Smooth muscle cell of the brain vasculature (primary cell): ENCODE measurements at regions not wholly inside any gene's neighbourhood (a gene's known extent, or its start where the extent isn't known, plus 50 kb on each side); places are given as distances from the start of the nearest gene placed in this dataset.

Source experiments
- DNase-seq: peaks from one replicate; pipeline ENCODE4 v3.0.0-alpha.2; 2012; ENCODE audit warnings: low read depth, low spot score

DNA sequence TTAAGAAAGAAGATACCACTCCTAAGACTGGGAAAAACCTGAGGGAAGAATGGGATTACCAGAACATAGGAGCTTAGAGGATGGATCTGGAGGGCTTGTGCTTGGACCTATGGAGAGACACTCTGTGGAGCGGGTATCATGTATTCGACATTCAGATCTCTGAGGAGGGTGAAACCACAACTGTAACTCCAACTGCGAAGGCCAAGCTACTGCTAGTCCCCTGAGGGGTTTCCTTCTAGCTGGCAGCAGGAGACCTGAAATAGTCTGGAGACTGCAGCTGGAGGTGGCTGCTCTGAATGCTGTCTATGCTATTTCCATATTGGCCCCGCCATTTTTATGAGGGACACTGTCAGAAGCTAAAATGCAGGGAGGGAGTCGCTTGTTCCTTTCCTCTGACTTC is 462.3 kb downstream of the PTPRC start:
- no peak for DNase-seq

DNA sequence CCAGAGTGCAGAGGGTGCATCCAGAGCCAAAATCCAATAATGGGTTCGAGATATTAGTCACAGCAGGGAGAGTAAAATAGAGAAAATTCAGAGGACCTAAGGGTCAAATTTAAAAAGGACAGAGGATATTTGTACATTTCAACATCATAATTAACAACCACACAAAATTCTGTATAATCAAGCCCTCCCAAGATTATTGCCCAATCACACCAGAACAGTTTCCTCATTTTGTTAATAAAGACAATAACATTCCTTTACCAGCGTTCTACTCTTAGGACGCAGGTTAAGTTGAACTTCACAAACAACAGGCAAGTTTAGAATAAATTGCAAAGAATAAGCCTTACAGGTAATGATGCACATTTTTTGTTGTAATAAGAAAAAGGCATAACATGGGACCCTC is 462.8 kb downstream of the PTPRC start:
- DNase-seq: no peak

DNA sequence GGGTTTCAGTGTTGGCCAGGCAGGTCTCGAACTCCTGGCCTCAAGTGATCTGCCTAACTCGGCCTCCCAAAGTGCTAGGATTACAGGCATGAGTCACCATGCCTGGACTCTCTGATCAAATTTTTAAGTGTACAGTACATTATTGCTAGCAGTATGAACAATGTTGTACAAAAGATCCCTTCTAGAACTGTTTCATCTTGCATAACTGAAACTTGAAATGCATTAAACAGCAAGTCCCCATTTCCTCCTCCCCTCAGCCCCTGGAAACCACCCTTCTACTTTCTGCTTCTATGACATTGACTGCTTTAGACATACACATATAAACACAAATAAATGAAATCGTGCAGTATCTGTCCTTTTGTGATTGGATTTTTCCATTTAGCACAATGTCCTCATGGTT is 463.4 kb downstream of the PTPRC start:
- no peak for DNase-seq

DNA sequence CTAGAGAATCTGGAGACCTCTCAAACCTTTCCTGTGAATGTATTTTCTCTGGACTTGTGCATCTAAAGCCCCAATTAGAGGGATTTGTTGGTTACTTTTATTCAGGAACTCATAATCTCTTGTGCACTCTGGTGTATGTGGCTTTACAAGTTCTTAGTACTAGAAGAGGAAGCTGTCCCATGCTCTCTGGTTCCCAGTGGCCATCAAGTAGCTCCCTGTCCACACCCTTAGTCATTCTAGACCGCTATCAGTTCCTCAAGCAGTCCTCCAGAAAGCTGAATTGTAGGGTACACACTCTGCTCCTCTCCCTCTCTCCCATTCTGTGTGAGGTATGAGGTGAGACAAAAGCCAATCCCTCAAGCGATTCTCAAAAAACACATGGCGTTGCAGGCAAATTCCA is 470.3 kb downstream of the PTPRC start:
- no peak for DNase-seq

DNA sequence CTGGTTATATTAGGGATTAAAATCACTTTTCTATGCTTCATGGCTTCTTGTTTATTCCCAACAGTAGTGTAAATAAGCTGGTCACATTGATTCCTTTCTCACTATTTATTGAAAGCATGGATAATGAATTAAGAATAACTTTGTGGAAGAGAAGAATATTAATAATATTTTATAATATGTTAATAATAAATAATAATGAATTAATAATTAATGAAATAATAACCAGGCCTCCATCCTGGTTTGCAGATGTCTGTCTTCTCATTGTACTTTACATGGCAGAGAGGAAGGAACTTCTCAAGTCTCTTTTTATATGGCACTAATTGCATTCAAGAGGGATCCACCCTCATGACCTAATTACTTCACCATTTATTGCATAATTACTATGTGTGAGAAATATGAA is 473.5 kb downstream of the PTPRC start:
- no peak for DNase-seq

DNA sequence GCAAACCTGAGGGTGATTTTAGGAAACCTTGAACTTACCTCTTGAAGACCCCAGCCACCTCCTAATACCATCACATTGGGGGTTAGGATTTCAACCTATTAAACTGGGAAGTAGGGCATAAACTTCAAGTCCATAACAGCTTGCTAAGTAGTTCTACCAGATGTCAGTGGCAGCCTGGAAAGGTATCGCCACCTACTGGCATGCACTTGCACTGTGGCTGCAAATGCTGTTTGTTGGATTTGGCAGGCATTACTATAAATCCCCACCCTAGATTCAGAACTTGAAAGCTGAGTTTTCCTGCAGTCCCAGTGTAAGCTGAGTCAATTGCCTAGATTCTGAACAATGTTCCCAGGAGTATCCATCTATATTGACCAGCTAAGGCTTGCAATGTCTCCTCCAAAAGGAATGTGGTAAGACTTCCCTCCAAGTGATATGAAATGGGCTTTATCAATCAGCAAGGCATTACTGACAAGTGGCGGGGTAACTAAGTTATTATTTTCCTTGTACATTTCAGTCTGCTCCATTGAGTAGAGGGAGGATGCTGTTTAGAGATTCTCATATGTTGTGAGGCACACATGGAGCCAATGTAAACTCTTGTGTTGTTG is 474.5 kb downstream of the PTPRC start:
- DNase-seq: peak; percentile 61

DNA sequence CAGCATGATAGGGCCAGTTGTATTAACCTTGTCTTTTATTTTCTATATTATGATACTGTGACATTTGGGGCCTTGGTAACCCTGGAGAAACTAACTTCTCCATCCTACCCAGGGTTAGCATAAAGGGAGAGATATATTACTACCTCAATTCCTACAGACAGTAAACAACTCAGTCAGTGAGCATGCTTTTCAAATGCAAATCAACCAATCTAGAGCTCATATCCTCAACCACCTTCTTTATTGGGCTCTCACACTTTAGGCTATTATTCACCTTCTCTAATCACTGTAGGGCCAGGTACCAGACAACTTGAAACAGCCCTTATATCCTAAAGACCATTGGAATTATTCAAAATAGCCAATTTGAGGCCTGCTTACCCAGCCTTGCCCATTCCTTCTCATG is 477.6 kb downstream of the PTPRC start:
- DNase-seq: no peak

DNA sequence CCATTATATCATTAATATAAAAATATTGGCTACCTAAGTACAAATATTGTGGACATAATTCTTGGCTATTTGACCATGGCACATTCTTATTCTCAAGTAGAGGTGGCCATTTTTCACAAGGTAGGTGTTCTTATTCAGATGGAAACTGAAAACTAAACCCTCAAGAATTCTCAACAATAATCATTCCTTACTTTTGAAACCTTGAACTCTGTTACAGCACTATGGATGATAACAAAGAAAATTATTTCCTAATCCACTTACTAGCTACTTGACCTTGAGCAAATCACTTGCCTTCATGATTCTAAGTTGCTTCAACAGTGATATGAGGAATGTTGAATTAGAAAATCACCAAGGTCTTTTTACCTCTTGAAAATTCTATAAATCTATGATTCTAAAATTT is 482.2 kb downstream of the PTPRC start:
- DNase-seq: no peak

DNA sequence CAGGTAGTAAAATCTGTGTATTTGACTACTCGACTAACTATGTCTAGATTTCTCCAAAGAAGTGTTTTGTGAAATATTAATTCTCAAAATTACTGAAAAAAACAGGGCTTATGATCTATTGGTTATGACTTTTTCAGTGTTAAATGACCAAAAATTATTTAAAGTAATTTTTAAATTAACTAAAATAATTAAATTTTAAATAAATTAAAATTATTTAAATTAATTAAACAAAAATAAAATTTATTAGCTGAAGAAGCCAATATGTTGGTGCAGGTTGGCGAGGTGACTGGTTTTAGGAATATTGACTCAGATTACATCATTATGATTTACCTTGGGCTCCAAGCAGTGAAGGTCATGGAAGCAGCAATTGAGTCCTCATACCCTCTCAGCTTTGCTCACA is 483.2 kb downstream of the PTPRC start:
- no peak for DNase-seq

DNA sequence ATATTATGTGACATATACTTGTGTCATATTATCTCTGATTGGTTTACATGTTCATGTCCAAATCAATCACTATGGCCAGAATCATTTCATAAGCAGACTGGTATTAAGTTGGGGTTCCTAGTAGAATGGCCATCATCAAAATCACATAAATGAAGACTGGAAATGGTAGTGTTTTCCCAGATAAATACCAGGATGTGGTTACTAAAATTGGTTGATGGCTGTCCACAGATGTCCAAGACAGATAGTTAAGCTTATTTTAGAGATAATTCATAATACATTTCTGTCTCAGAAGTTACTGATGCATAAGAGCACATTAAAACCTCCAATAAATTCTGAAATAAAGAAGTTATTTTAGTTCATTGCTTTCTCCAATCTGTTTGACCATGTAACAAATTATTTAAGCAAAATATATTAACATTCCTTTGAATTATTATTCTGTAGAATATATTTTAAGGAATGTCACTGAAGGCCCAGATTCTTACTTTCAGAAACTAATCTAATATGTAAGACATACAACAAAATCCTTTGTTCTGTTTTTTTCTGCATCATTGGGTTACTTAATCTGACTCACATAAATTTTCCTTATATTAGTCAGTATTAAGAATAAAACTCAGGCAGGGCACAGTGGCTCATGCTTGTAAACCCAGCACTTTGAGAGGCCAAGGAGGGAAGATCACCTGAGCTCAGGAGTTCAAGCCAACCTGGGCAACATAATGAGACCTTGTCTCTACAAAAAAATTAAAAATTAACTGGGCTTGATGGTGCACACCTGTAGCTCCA is 483.9 kb downstream of the PTPRC start:
- no peak for DNase-seq

DNA sequence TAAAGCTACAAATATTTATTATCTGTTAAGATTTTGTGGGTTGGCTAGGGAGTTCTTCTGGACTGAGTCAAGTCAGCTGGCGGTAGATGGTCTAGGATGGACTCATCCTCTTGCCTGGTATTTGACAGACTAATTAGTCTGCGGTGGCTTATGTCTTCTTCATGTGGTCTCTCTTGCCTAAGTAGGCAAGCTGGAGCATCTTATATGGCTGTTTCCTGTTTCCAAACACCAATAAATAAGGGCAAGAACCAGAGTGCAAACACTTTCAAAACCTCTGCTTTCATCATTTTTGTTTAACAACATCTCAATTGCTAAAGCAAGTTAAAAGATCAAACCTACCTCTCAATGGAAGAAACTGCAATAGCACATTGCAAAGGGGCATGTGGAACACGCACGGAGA is 484.8 kb downstream of the PTPRC start:
- no peak for DNase-seq

DNA sequence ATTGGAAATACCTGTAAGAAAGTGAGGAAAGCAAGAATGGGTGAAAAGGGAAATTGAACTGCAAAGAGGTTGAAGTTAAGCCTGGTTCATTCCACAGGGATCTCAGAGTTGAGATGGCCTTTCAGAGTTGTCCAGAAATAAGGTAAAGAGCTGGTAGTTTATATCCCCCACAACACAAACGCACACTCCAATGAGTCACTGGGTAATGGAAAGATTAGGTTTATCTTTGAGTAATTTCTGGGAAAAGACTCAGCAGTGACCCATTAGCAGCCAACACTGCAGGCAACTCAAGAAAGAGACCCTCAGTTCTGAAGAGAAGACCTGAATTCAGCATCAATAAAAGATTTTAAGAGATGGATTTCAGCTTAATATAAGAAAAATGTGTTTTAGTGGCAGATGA is 485.5 kb downstream of the PTPRC start:
- DNase-seq: no peak

DNA sequence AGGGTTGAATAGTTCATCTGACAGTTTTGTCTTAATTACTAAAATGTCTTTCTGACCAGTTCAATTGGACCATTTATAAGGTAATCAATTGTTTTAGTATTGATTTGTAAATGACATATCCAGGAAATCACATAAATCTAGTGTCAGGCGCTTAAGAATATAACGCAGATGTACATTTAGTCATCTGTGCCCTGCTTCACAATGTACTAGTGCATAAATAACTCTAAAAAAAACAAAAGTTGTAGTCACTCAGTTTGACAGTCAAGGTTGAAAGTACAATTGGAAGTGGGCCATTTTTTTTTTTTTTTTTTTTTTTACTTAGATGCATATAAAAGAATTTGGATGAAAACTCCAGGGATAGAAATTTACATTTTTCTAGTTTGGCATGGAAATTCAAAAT is 490.4 kb downstream of the PTPRC start:
- DNase-seq: no peak

DNA sequence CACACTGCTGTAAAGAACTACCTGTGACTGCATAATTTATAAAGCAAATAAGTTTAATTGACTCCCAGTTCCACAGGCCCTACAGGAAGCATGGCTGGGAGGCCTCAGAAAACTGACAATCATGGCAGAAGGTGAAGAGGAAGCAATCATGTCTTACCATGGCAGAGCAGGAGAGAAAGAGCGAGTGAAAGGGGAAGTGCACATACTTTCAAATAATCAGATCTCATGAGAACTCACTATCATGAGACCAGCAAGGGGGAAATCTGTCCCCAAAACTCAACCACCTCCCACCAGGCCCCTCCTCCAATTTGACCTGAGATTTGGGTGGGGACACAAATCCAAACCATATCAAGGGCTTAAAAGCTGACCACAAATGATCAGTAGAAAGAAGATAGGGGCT is 493.2 kb downstream of the PTPRC start:
- DNase-seq: no peak

DNA sequence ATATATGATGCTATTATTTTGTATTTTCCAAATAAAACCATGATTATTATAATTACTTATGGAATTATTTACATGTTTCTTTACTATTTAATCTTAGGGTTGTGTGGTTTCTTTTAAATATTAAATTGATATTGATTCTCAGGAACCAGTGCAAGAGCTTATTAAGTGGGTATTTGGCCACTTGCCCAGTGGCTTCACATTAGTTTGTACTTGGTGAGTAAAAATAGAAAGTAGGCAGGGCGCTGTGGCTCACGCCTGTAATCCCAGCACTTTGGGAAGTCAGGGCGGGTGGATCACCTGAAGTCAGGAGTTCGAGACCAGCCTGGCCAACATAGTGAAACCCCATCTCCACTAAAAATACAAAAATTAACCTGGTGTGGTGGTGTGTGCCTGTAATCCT is 497.1 kb downstream of the PTPRC start:
- DNase-seq: no peak

DNA sequence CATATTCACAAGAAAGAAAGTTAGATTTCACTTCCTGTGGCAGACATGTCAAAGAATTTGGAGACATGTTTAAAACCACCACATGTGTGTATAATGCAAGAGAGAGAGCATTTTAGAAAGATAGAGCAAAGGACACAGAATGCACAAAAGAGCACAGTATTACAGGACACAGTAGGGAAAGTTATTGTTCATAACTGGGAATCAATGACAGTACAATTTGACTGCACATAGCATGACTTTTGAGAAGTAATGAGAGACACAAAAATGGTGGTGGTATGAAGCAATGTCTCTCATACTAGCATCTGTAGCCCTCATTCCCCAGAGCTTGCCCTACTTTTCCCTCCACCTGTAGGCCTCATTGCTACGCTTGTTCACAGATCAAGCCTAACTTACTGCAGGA is 499.2 kb downstream of the PTPRC start:
- no peak for DNase-seq

DNA sequence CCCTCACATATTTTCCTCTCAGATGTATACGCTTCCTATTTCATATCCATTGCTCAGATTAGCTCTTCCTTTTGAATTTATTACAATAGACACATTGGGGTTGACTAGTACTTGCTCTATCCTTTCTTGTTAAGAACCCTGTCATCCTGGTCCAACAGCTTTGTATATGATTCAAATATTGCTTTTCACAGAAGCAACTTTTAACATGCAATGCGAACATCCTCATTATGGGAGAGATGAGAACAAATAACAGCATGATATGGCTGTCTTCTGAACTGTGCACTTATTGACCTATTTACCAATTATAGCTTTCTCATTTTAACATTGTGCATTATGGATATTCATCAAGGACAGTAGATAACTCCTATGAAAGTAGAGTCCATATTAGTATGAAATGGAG is 510.8 kb downstream of the PTPRC start:
- DNase-seq: no peak

DNA sequence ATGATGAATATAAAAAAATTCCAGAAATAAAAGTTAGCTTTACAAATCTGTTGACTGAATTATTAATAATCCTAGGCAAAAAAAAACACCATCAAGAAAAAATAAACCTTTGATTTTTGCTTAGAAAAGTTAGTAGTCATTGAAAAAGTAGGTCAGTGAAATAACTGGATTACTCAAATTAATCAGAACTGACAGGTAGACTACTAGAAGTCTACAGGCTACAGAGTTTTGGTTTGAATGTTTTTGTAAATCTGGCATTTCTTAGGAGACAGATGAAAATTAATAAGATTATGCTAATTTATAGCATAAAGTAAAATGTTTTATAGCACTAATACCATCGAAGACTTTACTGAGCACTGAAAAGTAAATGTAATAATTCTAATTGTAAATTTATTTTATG is 511.9 kb downstream of the PTPRC start:
- no peak for DNase-seq

DNA sequence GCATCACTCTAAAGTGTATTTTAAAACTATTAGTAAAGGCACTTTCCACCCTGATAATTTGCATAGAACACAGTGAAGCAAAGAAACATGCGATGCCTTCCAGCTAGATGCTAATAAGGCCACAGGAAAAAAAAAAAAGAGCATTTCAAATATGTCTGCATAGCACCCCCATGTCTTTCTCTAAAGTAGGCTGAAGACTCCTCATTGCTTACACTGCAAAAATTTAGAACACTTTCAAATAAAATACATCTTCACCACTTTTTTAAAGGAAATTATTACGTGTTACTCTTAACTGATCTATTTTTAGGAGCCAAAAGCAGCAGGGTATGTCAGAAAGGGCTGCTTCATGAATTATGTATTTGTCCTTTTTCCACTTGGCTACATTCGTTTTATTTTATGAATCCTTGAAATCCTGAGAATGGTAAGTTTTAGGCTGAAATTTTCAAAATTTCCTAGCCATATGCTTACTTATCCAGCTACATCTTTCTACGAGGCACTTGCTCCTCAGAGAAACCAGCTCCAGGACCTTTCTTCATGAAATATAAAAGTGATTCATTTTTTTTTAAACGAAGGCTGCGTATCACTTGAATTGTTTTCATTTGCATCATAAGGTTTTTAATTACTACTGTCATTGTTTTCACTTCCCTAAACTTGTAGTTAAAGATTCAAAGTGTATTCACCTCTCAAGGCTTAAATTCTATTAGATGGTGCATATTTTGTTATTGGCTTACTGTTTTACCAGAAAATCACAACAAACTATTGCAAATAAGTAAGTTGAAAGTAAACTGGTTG is 513.0 kb downstream of the PTPRC start:
- DNase-seq: no peak

DNA sequence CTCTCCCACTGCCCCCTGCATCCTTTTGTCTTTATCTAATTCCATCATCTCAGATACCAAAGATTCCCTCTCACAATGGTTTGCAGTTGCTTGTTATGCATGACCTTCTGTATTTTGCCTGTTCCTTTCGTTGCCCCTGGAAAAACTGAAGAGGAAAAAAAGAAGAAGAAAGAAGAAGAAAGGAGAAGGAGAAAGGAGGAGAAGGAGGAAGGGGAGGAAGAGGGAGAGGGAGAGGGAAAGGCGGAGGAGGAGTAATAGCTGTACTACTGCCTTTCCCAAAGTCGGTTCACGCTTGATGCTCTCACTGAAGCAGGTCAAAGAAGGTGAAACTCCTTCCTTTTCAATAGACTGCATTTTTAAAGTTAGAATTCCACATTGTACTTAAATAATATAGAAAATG is 513.8 kb downstream of the PTPRC start:
- no peak for DNase-seq

DNA sequence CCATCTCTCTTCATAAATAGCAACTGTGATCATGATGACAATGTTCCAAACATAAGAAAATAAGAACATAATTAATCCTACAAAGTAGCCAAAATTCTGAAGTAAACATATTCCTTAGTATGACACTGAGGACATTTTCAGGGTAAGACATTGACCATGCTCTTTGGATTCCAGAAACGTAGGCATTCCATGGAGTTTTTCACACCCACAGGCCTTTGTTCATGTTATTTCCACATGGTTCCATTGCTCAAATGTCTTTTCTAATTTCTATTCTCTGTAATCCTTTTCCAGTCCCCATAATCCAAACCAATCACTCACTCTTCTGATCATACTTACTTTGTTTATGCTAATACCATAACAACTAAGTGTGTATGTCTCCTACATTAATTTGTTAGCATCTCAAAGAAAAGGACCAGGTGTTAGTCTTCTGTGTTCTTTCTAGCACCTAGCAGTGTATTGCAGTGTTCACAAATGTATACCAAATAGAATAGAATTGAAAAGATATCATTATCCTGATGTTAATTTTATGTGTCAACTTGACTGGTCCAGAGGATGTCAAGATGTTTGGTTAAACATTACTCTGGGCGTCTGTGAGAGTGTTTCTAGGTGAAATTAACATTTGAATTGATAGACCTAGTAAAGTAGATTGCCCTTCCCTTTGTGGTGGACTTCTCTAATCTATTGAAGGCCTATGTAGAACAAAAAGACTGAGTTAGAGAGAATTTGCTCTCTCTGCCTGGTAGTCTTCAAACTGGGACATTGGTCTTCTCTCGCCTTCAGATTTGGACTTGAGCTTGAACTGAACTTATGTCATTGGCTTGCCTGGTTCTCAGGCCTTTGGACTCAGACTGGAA is 516.6 kb downstream of the PTPRC start:
- no peak for DNase-seq

DNA sequence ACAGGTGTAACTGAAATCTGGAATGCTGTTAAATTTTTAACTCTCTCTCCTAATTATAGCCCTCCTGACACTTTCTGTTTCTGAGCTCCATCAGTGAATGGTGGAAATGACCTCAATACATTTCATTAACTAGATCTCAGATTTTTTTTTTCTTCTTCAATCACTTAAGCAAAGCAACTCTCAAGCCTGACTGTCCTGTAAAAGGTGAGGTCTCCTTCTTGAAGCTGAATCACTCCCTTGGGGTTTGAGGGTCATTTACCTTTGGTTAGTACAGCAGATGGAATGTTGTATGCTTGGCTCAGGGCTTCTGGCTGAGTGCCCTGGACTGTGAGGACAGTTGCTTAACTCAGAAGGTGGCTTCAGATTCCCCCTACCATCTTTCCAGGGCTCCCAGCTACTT is 518.7 kb downstream of the PTPRC start:
- no peak for DNase-seq
